Gastroesophageal sphincter (tissue), 4 donors: ENCODE measurements at regions not wholly inside any gene's neighbourhood (a gene's known extent, or its start where the extent isn't known, plus 50 kb on each side); places are given as distances from the start of the nearest gene placed in this dataset.
A peak's percentile ranks its signal among the peaks of the same experiment; 100 is the strongest.

Experiments
- ATAC-seq: fragments of 150-250 bp; one replicate; pipeline ENCODE4 v1.9.1; 2016; ENCODE audit warnings: mild to moderate bottlenecking, moderate library complexity
- H3K27ac ChIP-seq, 4 donors: fragments of 200-600 bp; sonication (generic) in 3 of 4; 1 replicate in 3 of 4; 2 replicates in 1 of 4; pipeline ENCODE4 v1.5.1; 2016 to 2019
- H3K27me3 ChIP-seq: fragments of 200-600 bp; sonication (generic); one replicate; pipeline ENCODE4 v1.5.1; 2019
- H3K36me3 ChIP-seq, 2 donors: fragments of 200-600 bp; sonication (generic); one replicate each; pipeline ENCODE4 v1.5.1; 2019; ENCODE audit warnings: control low read depth in 1 of 2
- H3K4me1 ChIP-seq, 3 donors: fragments of 200-600 bp; sonication (generic); 1 replicate in 2 of 3; 2 replicates in 1 of 3; pipeline ENCODE4 v1.5.1; 2016 to 2019; ENCODE audit warnings: control low read depth in 2 of 3
- H3K4me3 ChIP-seq, 2 donors: fragments of 200-600 bp; sonication (generic); one replicate each; pipeline ENCODE4 v1.5.1; 2019; ENCODE audit warnings: mild to moderate bottlenecking in 1 of 2, moderate library complexity in 1 of 2
- H3K9me3 ChIP-seq, 3 donors: fragments of 200-600 bp; sonication (generic); one replicate each; pipeline ENCODE4 v1.5.1; 2017 to 2019; ENCODE audit warnings: control low read depth in 2 of 3
- CTCF ChIP-seq, 4 experiments: fragments of 200-600 bp in 2 of 4; fragments of 450-650 bp in 2 of 4; sonication (generic) in 1 of 4; IDR thresholded peaks; one replicate each; pipeline ENCODE4 v1.5.1; 2017 to 2019; ENCODE audit warnings: antibody characterized with exemption in 4 of 4, mild to moderate bottlenecking in 2 of 4, moderate library complexity in 2 of 4
- EP300 ChIP-seq: sonication (generic); formaldehyde crosslinking; IDR thresholded peaks from one replicate; pipeline ENCODE4 v1.6.1; 2017; ENCODE audit warnings: antibody characterized with exemption, mild to moderate bottlenecking
- POLR2A ChIP-seq, 2 donors: fragments of 450-650 bp; IDR thresholded peaks; one replicate each; pipeline ENCODE4 v1.6.1; 2017; ENCODE audit warnings: antibody characterized with exemption in 2 of 2, mild to moderate bottlenecking in 2 of 2, moderate library complexity in 1 of 2
- POLR2AphosphoS5 ChIP-seq: sonication (generic); formaldehyde crosslinking; IDR thresholded peaks from one replicate; pipeline ENCODE4 v1.6.1; 2017; ENCODE audit warnings: antibody characterized with exemption
- WGBS, 2 donors: methylation state at CpG; one replicate each; pipeline ENCODE4 v1.1.5; 2018; ENCODE audit warnings: low coverage in 1 of 2; 5-methylcytosine and 5-hydroxymethylcytosine counted together

GRCh38 chr2:17313261-17313660, 205.0 kb downstream of the RAD51AP2 start:
- WGBS, 2 donors, result 88 to 89% methylated on average over 4 of the region's 4 CpGs
- no peak for TF ChIP-seq POLR2A (IDR thresholded peaks at IDR 0.05)
- no peak for TF ChIP-seq EP300
- no peak for TF ChIP-seq CTCF (IDR thresholded peaks at IDR 0.05)
- no peak for TF ChIP-seq POLR2AphosphoS5
- Histone ChIP-seq H3K4me1 (no peaks in the 10 kb centered on the region), H3K27ac (no peak overlapping the region), H3K9me3 (no peaks in the 10 kb centered on the region), H3K27me3 (no peaks in the 10 kb centered on the region), H3K36me3 (no peaks in the 10 kb centered on the region), H3K4me3 (no peak overlapping the region)
- no peak for ATAC-seq

GRCh38 chr2:17311771-17312511, 206.3 kb downstream of the RAD51AP2 start:
- Histone ChIP-seq H3K27me3 (no peaks in the 10 kb centered on the region), H3K9me3 (no peaks in the 10 kb centered on the region), H3K4me3 (no peak overlapping the region), H3K4me1 (no peaks in the 10 kb centered on the region), H3K27ac (no peak overlapping the region), H3K36me3 (no peaks in the 10 kb centered on the region)
- 48 to 60% methylated on average over 1 of the region's 1 CpG for WGBS, 2 donors
- no peak for TF ChIP-seq EP300
- no peak for TF ChIP-seq POLR2A (IDR thresholded peaks at IDR 0.05)
- no peak for TF ChIP-seq POLR2AphosphoS5
- TF ChIP-seq CTCF (IDR thresholded peaks at IDR 0.05), result no peak
- ATAC-seq, result no peak

DNA sequence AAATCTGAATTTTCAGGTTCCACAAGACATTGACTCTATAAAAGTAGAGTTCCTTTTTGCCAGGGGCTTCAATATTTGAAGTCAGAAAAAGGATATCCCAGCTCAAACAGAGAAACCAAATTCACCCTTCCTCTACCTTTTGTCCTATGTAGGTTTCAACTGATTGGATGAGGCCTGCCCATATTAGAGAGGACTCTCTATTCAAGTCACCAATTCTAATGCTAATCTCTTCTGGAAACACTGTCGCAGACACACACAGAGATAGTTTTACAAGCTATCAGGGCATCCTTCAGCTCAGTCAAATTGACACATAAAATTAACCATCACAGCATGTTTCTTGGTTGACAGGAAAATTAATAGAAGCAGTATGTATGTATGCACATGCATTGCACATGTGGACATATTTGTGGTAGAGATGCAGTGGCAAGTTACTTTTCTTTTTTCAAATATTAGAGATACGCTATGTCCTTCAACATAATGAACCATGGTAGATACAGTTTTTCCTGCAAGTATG, 207.1 kb downstream of the RAD51AP2 start:
- Histone ChIP-seq H3K9me3 (no peaks in the 10 kb centered on the region), H3K27me3 (no peaks in the 10 kb centered on the region), H3K27ac (no peak overlapping the region), H3K36me3 (no peaks in the 10 kb centered on the region), H3K4me1 (no peaks in the 10 kb centered on the region), H3K4me3 (no peak overlapping the region)
- 92 to 100% methylated on average over 2 of the region's 2 CpGs for WGBS, 2 donors
- no peak for ATAC-seq
- TF ChIP-seq POLR2A (IDR thresholded peaks at IDR 0.05), result no peak
- TF ChIP-seq CTCF (IDR thresholded peaks at IDR 0.05), result no peak
- no peak for TF ChIP-seq POLR2AphosphoS5
- no peak for TF ChIP-seq EP300

GRCh38 chr2:17309741-17310339, 208.4 kb downstream of the RAD51AP2 start:
- TF ChIP-seq POLR2AphosphoS5 (no peak), CTCF (IDR thresholded peaks at IDR 0.05) (peak in 3 of 4 experiments; percentile 4 to 50 (median 24))
- no peaks in the 10 kb centered on the region for H3K9me3 ChIP-seq
- ATAC-seq, result no peak
- H3K4me3 ChIP-seq, result no peak overlapping the region
- no peak overlapping the region for H3K27ac ChIP-seq
- H3K36me3 ChIP-seq, result no peaks in the 10 kb centered on the region
- no peaks in the 10 kb centered on the region for H3K27me3 ChIP-seq
- 19 to 25% methylated on average over 5 to 6 of the region's 6 CpGs for WGBS, 2 donors
- no peaks in the 10 kb centered on the region for H3K4me1 ChIP-seq

- ATAC-seq, result no peak
- Histone ChIP-seq H3K27me3 (no peaks in the 10 kb centered on the region), H3K9me3 (no peaks in the 10 kb centered on the region), H3K4me1 (no peaks in the 10 kb centered on the region), H3K27ac (no peak overlapping the region), H3K36me3 (no peaks in the 10 kb centered on the region), H3K4me3 (no peak overlapping the region)
- 61 to 81% methylated on average over 2 of the region's 2 CpGs for WGBS, 2 donors
- TF ChIP-seq EP300 (no peak), POLR2AphosphoS5 (no peak), POLR2A (IDR thresholded peaks at IDR 0.05) (no peak), CTCF (IDR thresholded peaks at IDR 0.05) (no peak)
Measured at GRCh38 chr2:17309181-17309580, 209.1 kb downstream of the RAD51AP2 start.
